ENCODE measurements at regions not wholly inside any gene's neighbourhood (a gene's known extent, or its start where the extent isn't known, plus 50 kb on each side); places are given as distances from the start of the nearest gene placed in this dataset.
"Not testable (repeated sequence)": the region's sequence is repeated elsewhere in the genome, so short reads cannot be mapped to it uniquely, and the experiment has no call there.

GRCh38 chr5:25448646-25449045 lies 803.9 kb upstream of the CDH10 start:
- CTCF ChIA-PET: no interaction called here
- TF ChIP-seq, protein P1, sequence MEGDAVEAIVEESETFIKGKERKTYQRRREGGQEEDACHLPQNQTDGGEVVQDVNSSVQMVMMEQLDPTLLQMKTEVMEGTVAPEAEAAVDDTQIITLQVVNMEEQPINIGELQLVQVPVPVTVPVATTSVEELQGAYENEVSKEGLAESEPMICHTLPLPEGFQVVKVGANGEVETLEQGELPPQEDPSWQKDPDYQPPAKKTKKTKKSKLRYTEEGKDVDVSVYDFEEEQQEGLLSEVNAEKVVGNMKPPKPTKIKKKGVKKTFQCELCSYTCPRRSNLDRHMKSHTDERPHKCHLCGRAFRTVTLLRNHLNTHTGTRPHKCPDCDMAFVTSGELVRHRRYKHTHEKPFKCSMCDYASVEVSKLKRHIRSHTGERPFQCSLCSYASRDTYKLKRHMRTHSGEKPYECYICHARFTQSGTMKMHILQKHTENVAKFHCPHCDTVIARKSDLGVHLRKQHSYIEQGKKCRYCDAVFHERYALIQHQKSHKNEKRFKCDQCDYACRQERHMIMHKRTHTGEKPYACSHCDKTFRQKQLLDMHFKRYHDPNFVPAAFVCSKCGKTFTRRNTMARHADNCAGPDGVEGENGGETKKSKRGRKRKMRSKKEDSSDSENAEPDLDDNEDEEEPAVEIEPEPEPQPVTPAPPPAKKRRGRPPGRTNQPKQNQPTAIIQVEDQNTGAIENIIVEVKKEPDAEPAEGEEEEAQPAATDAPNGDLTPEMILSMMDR (IDR thresholded peaks at IDR 0.05; ENCODE audit: control extremely low read depth, extremely low read depth, low read depth, missing control alignments): no peak
- DNase-seq (ENCODE audit: extremely low spot score): no peak
- POLR2A ChIA-PET: no interaction called here

DNA sequence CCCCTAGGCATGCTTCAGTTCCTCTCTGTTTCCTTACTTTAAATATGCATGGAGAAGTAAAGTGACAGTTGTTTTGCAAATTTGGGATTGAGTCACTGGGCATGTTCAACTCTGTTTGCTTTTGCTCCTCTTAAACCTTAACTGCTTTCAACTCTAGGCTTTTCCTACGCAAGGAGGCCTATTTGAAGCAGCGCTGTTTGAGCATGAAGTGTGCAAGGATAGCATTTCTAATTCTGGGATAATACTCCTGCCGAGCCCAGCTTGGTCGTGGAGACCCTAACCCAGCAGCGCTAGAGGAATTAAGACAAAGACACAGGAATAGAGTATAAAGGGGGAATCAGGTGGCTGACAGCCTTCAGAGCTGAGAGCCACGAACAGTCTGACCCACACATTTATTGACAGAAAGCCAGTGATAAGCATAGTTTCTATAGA lies 803.4 kb upstream of the CDH10 start:
- CTCF ChIA-PET: no interaction called here

GRCh38 chr5:25446061-25446420 lies 801.3 kb upstream of the CDH10 start:
- CTCF ChIA-PET; DNase-seq (ENCODE audit: extremely low spot score); POLR2A ChIA-PET: not testable (repeated sequence)

More for the DNA sequence above, 803.4 kb upstream of the CDH10 start:
- TF ChIP-seq, protein P1 (IDR thresholded peaks at IDR 0.05; ENCODE audit: control extremely low read depth, extremely low read depth, low read depth, missing control alignments): no peak
- no peak for DNase-seq (ENCODE audit: extremely low spot score)
- POLR2A ChIA-PET: no interaction called here

- DNase-seq (ENCODE audit: extremely low spot score); POLR2A ChIA-PET: not testable (repeated sequence)
- CTCF ChIA-PET: interaction anchor here (1.2 kb wide), 1 partner anchor 25 kb away, joined by 3 read pairs; no protein-coding TSS in a partner anchor
Observed at GRCh38 chr5:25445381-25446060, 800.7 kb upstream of the CDH10 start.

DNA sequence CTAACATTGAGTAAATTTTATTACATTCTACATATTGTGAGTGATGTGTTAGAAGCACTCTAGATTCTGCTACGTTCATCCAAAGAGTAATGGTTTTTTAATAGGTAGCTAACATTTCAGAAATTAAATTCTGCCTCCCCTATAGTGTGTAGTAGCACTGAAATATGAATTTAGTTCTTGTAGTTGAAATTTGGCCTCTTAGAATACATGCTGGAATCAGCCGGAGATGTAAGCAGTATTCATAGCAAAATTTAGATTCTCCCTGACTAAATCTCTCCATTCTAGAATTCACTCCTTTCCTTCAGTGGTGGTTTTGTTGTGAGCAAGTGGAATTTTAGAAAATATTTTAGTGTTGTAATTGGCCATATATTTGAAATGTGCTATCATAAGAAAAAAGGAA lies 799.9 kb upstream of the CDH10 start:
- CTCF ChIA-PET: interaction anchor here (1.2 kb wide), 1 partner anchor 24 kb away, joined by 3 read pairs; no protein-coding TSS in a partner anchor
- TF ChIP-seq, protein P1 (IDR thresholded peaks at IDR 0.05; ENCODE audit: control extremely low read depth, extremely low read depth, low read depth, missing control alignments): no peak
- no peak for DNase-seq (ENCODE audit: extremely low spot score)
- POLR2A ChIA-PET: no interaction called here

DNA sequence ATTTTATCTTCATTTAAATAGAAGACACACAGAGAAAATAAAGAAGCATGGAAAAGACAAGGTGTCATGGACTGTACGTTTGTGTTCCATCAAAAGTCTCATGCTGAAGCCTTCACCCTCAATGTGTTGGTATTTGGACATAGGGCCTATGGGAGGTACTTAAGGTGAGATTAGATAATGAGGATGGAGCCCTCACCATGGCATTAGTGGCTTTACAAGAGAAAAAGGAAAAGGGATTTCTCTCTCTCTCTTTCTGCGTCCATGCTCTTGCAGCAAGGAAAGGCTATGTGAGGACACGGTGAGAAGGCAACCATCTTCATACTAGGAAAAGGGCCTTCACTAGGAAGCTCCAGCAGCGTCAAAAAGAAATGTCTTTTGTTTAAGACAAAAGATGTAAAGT lies 797.0 kb upstream of the CDH10 start:
- ChIA-PET POLR2A (no interaction called here), CTCF (no interaction called here)
- TF ChIP-seq, protein P1 (IDR thresholded peaks at IDR 0.05; ENCODE audit: control extremely low read depth, extremely low read depth, low read depth, missing control alignments): no peak
- DNase-seq (ENCODE audit: extremely low spot score): no peak

DNA sequence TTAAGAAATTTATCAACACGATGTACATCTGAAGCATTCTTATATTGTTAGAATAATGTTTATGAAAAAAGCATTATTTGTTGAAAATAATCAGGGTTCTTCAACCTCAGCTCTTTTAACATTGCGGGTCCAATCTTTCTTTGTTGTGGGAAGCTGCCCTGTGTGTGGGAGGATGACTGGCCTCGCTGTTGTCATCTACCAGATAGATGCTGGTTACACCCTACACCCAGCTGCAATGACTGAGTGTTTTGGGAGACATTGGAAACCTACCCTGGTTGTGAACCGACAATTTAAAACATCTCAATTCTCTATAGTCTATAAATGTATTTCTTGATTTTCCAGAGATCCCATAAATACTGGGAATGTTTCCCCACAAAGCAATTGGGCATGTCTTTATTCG lies 794.2 kb upstream of the CDH10 start:
- no peak for DNase-seq (ENCODE audit: extremely low spot score)
- TF ChIP-seq, protein P1 (IDR thresholded peaks at IDR 0.05; ENCODE audit: control extremely low read depth, extremely low read depth, low read depth, missing control alignments): no peak
- CTCF ChIA-PET: no interaction called here
- POLR2A ChIA-PET: no interaction called here

GRCh38 chr5:25438375-25438774 lies 793.6 kb upstream of the CDH10 start:
- POLR2A ChIA-PET; CTCF ChIA-PET; DNase-seq (ENCODE audit: extremely low spot score): not testable (repeated sequence)
